ENCODE measurements at regions not wholly inside any gene's neighbourhood (a gene's known extent, or its start where the extent isn't known, plus 50 kb on each side); places are given as distances from the start of the nearest gene placed in this dataset.

DNA sequence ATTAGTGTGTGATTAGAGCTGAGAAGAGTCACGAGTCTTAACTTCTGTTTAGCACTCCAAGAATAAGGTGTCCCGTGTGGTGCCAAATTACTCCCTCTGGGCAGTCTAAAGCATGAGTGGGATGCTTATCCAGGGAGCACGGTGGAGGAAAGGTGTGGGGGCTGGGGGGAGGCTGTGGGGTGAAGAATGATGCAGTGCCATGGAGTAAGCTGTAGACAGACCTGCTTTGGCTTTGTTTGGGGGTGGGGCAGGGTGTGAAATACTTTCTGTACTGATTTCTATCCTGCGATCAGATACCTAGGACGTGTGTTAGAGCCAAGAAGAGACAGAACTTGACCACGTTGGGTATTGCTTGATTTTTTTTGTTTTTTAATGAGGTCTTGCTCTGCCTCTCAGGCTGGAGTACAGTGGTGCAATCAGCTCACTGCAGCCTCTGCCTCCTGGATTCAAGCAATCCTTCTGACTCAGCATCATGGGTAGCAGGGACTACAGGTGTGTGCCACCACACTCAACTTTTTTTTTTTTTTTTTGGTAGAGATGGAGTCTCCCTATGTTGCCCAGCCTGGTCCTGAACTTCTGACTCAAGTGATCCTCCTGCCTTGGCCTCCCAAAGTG, 232.8 kb downstream of the MAN2A1 start:
- TF ChIP-seq, protein P1, sequence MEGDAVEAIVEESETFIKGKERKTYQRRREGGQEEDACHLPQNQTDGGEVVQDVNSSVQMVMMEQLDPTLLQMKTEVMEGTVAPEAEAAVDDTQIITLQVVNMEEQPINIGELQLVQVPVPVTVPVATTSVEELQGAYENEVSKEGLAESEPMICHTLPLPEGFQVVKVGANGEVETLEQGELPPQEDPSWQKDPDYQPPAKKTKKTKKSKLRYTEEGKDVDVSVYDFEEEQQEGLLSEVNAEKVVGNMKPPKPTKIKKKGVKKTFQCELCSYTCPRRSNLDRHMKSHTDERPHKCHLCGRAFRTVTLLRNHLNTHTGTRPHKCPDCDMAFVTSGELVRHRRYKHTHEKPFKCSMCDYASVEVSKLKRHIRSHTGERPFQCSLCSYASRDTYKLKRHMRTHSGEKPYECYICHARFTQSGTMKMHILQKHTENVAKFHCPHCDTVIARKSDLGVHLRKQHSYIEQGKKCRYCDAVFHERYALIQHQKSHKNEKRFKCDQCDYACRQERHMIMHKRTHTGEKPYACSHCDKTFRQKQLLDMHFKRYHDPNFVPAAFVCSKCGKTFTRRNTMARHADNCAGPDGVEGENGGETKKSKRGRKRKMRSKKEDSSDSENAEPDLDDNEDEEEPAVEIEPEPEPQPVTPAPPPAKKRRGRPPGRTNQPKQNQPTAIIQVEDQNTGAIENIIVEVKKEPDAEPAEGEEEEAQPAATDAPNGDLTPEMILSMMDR (IDR thresholded peaks at IDR 0.05), result no peak
- no peak for TF ChIP-seq POLR2A (IDR thresholded peaks at IDR 0.05)

Measured in testis (tissue), 2 donors.